IMR-90 (cell line): ENCODE measurements at regions not wholly inside any gene's neighbourhood (a gene's known extent, or its start where the extent isn't known, plus 50 kb on each side); places are given as distances from the start of the nearest gene placed in this dataset.

Experiments
- BHLHE40 ChIP-seq: fragments of 150-350 bp; IDR thresholded peaks from 2 replicates; pipeline ENCODE4 v1.6.1; 2016; ENCODE audit warnings: mild to moderate bottlenecking, low read depth, low read length
- CEBPB ChIP-seq: IDR thresholded peaks from 2 replicates; pipeline ENCODE4 v1.6.1; 2012; ENCODE audit warnings: low read depth, low read length, improper control_type of control experiment
- CTCF ChIP-seq: conservative IDR thresholded peaks from 2 replicates; pipeline ENCODE4 v1.5.1; 2012; ENCODE audit warnings: mild to moderate bottlenecking, low read depth, low read length, improper control_type of control experiment
- ELK1 ChIP-seq: fragments of 150-350 bp; IDR thresholded peaks from 2 replicates; pipeline ENCODE4 v1.6.1; 2016; ENCODE audit warnings: low read depth, mild to moderate bottlenecking, low read length, moderate library complexity, borderline replicate concordance
- FOS ChIP-seq: fragments of 150-350 bp; IDR thresholded peaks from 2 replicates; pipeline ENCODE4 v1.6.1; 2016; ENCODE audit warnings: low read depth, low read length
- POLR2A ChIP-seq: IDR thresholded peaks from 2 replicates; pipeline ENCODE4 v1.6.1; 2012; ENCODE audit warnings: mild to moderate bottlenecking, low read depth, low read length
- RAD21 ChIP-seq: IDR thresholded peaks from 2 replicates; pipeline ENCODE4 v1.6.1; 2012; ENCODE audit warnings: low read length, improper control_type of control experiment
- USF2 ChIP-seq: fragments of 150-350 bp; IDR thresholded peaks from 2 replicates; pipeline ENCODE4 v1.6.1; 2017; ENCODE audit warnings: mild to moderate bottlenecking, antibody characterized with exemption, low read length, low read depth

- no peak for TF ChIP-seq CTCF
- no peak for TF ChIP-seq USF2
- no peak for TF ChIP-seq POLR2A
- no peak for TF ChIP-seq CEBPB
- TF ChIP-seq FOS = no peak
- TF ChIP-seq ELK1 = no peak
- no peak for TF ChIP-seq BHLHE40
- no peak for TF ChIP-seq RAD21
Measured at GRCh38 chr16:52914428-52914827, 138.3 kb downstream of the CHD9NB start.
